Activated CD4-positive, CD25-positive, alpha-beta regulatory T cell (primary cell): ENCODE measurements at regions not wholly inside any gene's neighbourhood (a gene's known extent, or its start where the extent isn't known, plus 50 kb on each side); places are given as distances from the start of the nearest gene placed in this dataset.

ENCODE experiments used
- DNase-seq, 4 experiments: peaks; one replicate each; lab custom pipeline; 2025; lab: John Stamatoyannopoulos, UW

DNA sequence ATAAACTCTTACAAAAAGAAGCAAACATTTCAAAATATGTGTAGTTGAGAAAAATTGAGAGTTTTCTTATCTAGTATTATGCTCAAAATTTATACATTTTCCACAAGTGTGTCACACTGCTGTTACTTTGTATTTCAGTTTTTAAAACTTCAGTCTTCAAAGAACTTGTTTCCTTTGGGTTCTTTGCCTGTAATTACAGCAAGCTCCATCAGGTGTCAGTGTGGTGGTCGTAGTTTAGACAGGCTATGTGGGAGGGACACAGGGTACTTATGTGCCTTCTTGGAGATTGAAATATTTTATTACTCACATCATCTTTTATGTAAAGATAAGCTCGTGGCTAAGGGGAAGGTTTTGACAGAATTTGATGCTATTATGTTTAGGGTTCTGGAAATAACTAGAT lies 360.5 kb downstream of the FGFR2 start:
- no peak for DNase-seq

DNA sequence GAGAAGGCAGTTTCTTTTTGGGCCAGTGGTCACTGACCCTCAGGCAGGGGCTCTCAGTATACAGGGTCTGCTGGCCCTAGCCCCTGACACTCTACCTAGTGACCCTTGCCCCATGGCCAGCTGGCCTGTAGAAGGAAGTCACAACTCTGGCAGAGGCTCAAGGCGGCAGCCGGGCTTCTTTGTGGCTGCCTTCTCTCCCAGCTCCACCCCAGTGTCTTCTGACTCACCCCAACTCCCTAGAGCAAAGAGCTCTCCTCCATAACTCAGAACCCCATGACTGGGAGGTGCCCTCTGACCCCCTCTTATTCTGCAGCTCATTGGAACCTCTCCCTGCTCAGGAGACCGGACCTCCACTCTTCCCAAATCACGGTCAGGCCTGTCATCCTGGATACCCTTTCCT lies 358.2 kb downstream of the FGFR2 start:
- DNase-seq: no peak

DNA sequence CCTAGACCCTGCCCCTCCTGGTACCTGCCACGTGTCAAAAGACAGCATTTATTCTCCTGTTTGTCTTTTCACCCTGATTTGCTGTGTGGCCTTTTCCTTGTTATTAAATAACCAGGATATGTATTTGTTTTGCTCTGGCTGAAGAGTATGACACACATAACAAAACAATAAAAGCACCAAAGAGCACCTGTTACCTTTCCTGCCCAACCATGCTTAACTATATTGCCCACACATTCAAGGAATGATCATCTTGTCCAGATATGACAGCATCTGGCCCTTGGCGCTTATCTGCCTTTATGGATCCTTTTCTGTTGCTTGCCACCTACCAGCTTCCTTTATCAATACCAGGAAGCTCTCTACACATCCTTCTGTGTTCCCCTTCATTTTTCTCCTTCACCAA lies 357.7 kb downstream of the FGFR2 start:
- no peak for DNase-seq

DNA sequence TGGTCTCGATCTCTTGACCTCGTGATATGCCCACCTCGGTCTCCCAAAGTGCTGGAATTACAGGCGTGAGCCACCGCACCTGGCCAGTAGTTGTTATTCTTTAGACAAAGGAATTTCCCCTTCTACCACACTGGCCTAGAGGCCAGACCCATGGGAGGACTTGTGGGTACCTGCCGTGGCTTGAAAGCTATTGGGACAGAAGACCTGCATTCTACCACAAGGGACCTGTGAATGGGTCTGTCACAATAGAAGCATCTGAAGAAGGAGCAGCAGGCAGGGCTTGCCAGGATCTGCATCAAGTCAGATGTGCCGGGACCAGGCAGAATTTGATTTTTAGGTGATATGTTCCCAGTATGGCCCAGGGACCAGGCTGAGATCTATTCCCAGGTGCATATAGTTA lies 356.9 kb downstream of the FGFR2 start:
- DNase-seq: no peak

DNA sequence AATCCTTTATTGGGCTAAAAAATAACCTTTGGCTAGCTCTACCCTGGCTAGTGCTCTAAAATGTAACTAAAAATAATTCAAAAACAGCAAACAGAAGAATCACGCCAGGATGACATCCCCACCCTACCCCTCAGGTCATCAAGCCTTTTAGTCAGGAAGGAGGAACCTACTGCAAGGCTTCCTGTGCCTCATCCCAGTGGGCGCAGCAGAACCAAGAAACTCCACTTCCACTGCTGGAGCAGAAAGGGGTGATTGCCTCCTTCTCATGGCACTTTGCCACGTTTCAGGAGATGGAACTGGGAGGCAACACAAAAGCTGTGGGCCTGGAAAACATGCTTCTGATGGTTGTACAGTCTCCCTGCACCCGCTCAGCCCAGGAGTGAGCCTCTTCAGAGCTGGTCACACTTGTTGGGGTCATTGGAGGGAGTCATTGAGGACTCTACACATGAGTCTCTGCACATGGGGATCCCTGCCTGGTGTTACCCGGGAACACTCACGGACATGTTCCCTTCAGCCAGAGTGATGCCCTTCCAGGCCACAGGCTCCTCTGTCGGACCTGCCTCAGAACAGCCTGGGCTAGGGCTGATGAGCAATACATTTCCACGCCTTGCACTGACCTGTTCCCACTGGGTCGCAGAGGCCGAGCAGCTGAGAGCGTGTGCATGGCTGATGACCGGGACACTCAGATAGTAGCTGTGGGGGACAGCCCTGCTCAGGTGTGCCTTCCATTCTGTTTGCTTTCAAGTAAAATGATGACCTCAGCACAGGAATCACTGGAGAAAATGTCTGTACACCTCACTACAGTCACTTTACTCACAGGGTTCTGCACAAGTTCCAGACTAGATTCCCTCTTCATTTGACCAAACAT lies 355.3 kb downstream of the FGFR2 start:
- no peak for DNase-seq

DNA sequence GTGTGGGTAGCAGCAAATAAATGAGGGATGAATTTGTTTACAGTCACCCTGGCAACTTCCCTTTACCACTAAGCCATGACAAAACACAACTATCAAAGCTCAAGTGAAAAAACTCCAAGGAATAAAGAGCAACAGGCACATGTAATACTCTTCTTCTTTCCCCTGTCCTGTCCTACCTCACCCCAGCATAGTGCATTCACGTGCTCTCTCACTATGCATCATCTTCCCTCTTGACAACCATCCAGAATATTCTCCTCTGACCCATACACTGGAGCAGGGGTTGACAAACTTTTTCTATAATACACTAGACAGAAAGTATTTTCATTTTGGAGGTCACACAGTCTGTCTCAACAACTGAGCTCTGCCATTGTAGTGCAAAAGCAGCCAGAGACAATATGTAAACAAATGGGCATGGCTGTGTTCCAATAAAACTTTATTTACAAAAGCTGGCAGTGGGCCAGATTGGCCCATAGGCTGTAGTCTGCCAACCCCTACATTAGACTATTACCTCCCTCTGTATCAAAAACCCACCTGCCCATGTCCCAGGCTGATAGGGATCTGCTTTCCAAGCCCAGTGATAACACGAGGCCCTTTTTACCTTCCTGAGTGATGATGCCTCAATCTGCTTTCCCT lies 354.5 kb downstream of the FGFR2 start:
- no peak for DNase-seq

DNA sequence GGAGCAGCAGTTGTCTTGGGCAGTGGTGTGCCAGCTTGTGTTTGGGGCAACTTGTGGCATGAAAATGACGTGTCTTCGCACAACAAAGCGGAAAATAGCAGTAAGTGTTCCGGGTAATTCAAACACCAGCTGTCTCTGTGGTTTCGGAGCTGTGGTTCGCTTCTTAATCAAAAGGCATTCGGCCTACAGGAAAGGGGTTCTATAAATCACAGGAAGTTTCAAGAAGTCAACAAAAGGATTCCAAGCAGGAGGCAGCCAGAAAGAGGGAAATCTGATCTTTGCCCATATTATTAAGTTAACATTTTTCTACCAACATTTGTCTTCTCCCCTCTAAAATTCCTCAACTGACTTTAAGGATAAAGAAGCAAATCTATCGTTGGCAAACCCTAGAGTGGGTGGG lies 353.4 kb downstream of the FGFR2 start:
- DNase-seq: no peak

DNA sequence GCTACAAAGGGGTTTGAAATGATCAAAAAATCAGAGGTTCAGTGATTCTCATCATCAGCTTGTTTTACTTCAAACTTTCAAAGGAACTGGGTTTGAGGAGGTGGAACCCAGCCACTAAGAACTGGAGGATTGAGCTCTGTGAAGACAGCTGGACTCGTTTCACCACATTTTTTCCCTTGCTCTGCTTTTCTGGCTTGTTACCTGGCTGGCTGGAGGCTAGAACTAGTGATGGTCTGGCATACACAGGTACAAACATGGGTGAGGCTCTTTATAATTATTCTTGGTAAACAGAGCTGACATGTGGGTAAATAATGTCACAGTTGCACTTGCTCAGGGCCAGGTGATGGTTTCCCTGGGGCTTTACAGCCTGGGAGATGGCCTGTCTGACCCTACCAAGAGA lies 352.5 kb downstream of the FGFR2 start:
- DNase-seq: no peak

DNA sequence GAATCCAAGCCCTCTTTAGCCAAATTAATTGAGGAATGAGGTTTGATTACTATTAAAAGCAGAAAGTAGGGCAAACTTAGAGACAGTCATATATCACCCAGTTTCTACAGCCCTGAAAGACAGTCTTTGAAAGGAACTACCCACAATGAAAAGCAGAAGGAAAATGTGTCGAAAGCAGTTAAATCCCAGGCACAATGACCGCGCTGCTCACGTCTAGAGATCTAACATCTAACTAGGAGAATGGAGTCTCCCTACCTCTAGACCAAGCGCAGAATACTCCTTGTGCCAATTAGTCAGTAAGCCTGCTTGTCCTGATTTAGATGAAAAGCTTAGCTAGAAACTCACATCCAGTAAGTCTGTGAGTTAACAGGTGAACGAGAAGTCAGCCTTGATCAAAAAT lies 350.0 kb downstream of the FGFR2 start:
- no peak for DNase-seq

DNA sequence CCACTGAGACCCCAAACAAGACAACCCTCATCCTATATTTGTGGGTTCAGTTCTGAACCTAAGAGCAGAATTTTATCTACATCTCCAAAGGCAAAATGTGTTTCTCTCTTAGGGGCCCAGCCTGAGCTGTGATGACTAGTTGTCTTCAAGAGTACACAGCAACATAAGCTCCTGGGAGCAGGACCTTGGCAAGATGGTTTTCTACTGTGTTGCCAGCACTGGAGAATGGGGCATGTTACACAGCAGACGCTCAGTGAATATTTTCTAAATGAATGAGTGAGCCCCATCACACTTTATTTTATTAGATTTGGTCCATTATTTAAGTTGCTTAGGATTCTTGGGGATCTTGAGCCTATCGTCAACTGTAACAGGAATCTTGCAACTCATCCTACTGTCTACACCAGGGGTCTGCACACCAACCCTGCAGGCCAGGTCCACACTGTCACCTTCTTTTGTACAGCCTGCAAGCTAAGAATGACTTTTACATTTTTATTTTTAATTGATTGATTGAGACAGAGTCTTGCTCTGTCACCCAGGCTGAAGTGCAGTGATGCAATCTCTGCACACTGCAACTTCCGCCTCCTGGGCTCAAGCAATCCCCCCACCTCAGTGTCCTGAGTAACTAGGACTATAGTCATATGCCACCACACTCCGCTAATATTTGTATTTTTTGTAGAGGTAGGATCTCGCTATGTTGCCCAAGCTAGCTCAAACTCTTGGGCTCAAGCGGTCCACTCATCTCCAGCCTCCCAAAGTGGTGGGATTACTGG lies 347.1 kb downstream of the FGFR2 start:
- no peak for DNase-seq

DNA sequence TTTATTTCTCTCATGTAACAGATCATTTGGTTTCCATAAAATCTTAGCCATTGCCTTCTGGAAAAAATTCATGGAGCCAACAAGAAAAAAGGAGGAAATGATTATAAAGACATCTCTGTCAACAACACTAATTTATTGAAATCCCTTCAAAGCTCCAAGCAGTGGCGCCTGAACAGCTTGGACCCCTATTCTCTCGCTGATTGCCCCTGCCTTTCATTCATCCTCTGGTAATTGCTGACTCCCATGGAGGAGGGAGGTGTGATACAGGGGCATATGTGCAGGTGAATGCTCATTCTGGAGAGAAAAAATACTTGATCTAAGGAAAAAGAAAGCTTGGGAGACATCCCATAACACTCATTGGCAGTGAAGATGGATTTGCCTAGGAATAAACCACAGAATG lies 345.5 kb downstream of the FGFR2 start:
- DNase-seq: no peak

DNA sequence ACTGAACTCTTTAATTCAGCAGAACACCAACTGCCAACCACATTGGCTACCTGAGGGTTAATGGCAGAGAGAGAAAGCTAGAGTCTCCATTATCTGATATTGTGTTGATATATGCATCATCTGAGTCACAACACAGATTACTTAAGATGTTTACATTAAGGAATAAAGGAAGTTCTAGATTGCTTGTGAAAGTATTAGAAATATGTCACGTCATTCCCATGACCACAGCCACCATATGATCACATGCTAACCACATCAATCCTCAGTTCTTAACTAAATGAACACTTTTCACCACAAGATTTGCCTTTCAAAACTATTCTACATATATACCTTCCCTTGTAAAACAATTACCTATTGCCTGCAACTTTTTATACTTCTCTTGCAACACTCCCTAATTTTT lies 337.9 kb downstream of the FGFR2 start:
- DNase-seq: no peak

DNA sequence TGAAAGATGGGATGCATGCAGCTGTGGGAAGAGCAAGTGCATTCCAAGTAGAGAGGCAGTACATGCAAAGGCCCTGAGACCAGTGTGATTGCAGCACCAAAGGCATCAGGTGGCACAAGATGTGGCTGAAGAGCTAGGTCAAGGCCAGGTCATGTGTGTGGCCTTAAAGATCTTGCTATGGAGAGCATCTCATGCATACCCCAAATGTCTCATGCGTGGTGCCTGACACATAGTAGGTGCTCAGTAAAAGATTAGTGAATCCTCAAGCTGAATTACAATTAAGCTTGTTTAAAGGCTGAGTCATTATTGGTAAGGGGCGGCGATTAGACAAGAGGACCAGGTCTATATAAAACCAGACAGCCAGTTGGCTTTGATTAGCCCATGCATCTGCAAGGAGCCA lies 336.6 kb downstream of the FGFR2 start:
- no peak for DNase-seq

DNA sequence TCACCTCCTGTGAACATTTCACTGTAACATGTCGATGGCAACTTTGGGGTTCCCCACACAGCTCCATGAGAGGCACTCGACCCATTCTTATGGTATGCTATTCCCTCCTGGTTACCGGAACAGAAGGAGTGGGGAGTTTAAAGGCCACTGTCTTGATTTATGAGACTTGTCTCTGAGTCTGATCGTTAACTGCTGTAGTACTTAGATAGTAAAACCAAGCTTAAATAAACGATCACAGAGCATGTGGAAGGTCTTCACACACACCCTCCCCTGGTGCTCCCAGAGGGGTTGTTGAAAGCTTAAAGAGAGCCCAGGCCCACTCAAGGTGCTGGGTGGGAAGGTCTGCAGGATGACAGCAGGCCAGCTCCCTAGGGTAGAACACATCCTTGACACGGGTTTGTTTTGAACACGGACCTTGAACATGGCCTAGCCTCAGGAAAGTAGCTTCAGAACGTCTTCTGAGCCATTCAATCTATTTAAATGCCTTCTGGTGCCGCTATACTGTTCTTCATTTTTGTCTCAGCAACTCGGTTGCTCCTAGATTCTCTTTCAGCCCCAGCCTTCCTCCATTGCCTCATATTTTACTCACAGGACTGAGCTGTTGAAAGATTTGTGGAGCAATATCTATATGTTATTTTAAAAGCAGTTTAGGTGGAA lies 335.3 kb downstream of the FGFR2 start:
- no peak for DNase-seq

DNA sequence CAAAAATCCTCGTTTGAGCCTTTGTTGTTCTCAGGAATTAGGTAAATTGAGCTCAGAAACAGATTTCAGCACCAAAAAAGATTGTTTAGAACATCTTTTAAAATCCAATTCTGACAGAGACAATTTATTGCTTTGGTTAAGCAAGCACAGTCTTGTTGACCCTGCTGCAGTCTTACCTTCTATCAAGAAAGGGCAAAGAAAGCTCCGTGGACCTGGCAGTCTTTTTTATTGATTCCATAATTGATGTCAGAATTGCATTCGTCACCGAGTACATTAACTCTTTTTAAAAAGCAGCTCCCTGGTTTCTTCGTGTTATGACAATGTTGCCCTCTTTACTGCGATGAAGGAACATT lies 334.8 kb downstream of the FGFR2 start:
- DNase-seq: no peak

DNA sequence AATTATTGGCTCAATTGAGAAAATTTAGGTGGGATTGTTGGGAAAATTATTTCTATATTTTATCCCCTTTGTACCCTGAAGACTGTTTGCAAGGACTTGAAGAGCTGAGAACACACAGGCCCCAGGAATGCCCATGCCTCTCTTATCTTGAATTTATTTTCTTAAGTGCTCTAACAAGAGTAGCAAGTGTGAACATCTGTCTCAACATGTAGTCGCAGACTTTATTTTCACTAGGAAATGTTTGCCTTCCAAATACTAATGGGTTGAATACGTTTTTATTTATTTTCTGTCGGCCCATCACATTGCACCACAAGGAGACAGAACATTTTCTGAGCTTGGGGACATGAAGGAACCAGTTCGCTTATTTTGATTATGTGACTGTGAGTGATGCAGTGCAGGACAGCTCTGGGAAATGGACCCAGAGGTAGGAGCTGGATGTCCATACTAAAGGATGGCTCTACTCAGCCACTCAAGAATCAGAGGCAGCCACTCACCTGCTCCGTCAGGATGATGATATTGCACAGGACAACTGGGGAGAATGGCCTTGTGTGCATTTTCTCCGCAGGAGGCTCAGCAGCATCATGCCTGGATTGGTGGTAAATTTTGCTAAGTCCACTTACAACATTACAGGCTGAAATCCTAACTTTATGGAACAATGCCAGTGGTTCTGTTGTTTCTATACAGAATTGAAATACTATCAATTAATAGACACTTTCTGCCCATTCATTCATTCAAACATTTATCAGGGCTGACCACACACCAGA lies 332.7 kb downstream of the FGFR2 start:
- DNase-seq: no peak

DNA sequence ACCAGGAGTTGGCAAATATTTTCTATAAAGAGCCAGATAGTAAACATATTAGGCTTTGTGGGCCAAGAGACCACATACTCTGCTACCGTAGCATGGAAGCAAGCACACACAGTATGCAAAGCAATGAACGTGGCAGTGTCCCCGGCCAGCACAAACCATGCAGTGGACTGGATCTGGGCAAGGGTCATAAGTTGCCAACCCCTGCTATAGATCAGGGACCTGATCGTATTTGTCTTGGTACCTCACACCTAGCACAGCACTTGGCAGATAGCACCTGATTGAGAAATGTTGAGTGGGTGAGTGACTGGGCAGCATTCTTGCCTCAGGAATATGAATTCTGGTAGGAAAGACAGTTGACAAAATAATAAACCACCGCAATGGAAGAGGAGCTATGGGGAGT lies 331.9 kb downstream of the FGFR2 start:
- no peak for DNase-seq

DNA sequence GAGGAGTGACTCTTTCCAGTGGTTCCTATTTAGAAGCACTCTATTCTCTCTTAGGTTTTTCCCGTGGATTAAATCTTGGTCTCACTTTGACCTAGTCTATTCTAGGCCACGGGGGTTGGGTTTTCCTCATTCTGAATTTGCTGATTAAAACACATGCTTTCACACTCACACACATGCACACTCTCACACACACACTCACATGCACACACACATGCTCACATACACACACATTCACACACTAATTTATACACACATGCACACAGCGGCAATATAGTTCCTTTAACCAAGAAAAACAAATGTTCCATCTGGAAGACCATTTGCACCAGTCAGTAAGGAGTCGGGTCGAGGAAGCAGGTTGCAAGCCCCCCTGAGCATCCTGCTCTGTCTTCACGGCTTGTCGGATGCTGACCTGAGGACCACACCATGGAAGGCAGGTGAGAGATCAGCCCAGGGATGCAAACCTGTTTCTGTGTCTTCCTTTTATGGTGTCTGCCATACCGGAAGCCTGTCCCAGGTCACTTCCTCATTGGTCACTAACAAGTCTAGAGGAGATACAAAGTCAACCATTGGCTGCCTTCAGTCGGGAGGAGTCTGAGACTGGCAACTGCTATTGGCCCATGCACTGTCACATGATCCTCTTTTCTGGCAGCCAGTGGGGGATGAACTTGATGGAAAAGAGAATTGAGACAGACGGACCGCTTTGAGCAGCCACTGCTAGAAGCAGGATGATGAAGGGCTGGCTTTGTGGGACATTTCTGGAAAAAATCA lies 330.8 kb downstream of the FGFR2 start:
- DNase-seq: no peak

DNA sequence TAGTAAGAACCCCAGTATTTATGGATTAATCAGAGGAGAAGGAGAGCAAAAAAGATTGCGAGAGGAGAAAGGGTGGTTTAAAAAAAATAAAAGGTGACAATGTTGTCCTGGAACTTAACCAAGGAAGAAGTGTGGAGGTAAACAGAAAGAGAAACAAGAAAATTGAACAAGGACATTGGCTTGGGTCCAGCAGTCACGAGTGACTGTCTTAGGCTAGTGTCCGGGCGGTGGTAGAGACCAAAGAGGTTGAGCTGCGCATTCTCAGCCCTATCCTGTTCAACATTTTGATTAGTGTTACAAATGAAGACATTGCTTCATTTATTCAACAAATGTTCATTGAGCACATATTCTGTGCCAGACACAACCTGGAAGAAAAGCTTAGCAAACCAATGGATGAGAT lies 329.9 kb downstream of the FGFR2 start:
- DNase-seq: no peak

DNA sequence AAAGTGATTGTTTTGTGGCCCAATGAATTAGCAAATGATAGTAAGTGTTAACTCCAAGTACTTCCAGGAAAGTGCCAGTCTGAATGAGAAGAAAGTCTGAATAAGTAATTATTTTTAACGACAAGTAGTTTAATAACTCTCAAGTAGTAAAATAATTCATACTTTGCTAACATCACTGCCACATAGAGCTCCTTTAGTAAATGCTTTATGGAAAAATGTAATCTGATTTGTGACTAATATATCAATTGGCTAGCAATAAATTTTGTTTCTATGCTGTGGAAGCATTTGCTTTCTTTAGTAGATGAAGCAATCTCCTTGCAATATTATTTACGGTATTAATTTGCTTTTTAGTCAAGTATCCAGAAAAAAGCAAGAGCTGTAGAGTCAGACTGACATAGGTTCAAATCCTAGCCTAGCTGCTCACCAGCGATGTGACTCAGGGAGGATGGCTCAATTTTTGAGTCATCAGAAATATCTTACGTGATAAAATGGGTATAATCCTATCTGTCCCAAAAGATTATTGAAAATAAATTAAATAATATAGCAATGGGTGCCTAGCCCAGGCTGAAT lies 329.3 kb downstream of the FGFR2 start:
- no peak for DNase-seq

DNA sequence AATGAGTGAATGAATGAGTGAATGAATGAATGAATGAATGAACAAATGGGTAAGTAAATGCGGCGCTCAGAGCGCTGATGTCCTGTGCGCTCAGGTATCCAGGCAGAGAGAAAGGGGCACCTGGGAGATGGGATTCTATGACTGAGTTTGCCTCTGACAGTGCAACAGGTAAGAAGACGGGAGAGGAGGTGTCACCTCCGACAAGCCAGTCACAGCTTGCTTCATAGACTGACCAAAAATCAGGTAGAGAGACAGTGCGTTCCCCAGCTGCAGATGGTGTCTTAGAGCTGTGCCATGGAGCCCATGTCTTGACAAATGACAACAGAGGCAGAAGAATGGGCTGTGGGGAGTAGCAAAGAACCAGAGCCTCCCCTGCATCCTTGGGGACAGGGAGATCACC lies 327.3 kb downstream of the FGFR2 start:
- DNase-seq: no peak
